Head of caudate nucleus (tissue), 42 donors: ENCODE measurements at regions not wholly inside any gene's neighbourhood (a gene's known extent, or its start where the extent isn't known, plus 50 kb on each side); places are given as distances from the start of the nearest gene placed in this dataset.
"Not testable (repeated sequence)": the region's sequence is repeated elsewhere in the genome, so short reads cannot be mapped to it uniquely, and the experiment has no call there.

Source experiments
- DNase-seq, 42 donors: peaks; one replicate each; pipeline versions ENCODE4 v3.0.0 to v3.0.0-alpha.2; 2020 to 2021; ENCODE audit warnings: mixed read lengths in 7 of 42
- intact Hi-C: fragments of 100-400 bp; cut with DNase I; formaldehyde crosslinking; loops from one replicate; pipeline ENCODE4 v1.15.0; 2022

GRCh38 chr16:65365732-65366715 lies 244.2 kb upstream of the CDH11 start:
- DNase-seq: no peak
- intact Hi-C loops: no loop called here

- DNase-seq, intact Hi-C loops: not testable (repeated sequence)
Measured at GRCh38 chr16:65356721-65357120, 234.9 kb upstream of the CDH11 start.

- no peak for DNase-seq
- intact Hi-C loops: no loop called here
Measured at GRCh38 chr16:65355706-65356105, 233.8 kb upstream of the CDH11 start.

- intact Hi-C loops: no loop called here
- no peak for DNase-seq
Measured at GRCh38 chr16:65353183-65353582, 231.3 kb upstream of the CDH11 start.

- intact Hi-C loops: no loop called here
Measured at GRCh38 chr16:65349626-65350025, 227.8 kb upstream of the CDH11 start.

GRCh38 chr16:65343556-65343955 lies 221.7 kb upstream of the CDH11 start:
- DNase-seq: no peak
- intact Hi-C loops: no loop called here

More at GRCh38 chr16:65349626-65350025, 227.8 kb upstream of the CDH11 start:
- no peak for DNase-seq

- intact Hi-C loops: no loop called here
Measured at GRCh38 chr16:65342231-65342866, 220.5 kb upstream of the CDH11 start.

GRCh38 chr16:65339062-65339461 lies 217.2 kb upstream of the CDH11 start:
- intact Hi-C loops: no loop called here
- DNase-seq: no peak

More at GRCh38 chr16:65342231-65342866, 220.5 kb upstream of the CDH11 start:
- no peak for DNase-seq

GRCh38 chr16:65336160-65336559 lies 214.3 kb upstream of the CDH11 start:
- intact Hi-C loops: no loop called here

GRCh38 chr16:65334081-65334480 lies 212.2 kb upstream of the CDH11 start:
- no peak for DNase-seq
- intact Hi-C loops: no loop called here

More at GRCh38 chr16:65336160-65336559, 214.3 kb upstream of the CDH11 start:
- no peak for DNase-seq

- no peak for DNase-seq
- intact Hi-C loops: no loop called here
Measured at GRCh38 chr16:65333283-65333682, 211.4 kb upstream of the CDH11 start.

- DNase-seq: no peak
- intact Hi-C loops: no loop called here
Measured at GRCh38 chr16:65327346-65327745, 205.5 kb upstream of the CDH11 start.

- intact Hi-C loops: no loop called here
- DNase-seq: no peak
Measured at GRCh38 chr16:65323655-65324237, 201.9 kb upstream of the CDH11 start.

GRCh38 chr16:65319621-65320231 lies 197.9 kb upstream of the CDH11 start:
- no peak for DNase-seq
- intact Hi-C loops: no loop called here

- no peak for DNase-seq
- intact Hi-C loops: no loop called here
Measured at GRCh38 chr16:65318590-65319257, 196.9 kb upstream of the CDH11 start.

GRCh38 chr16:65318138-65318537 lies 196.3 kb upstream of the CDH11 start:
- peak in 2 of 42 donors; percentile 2 to 14 for DNase-seq
- intact Hi-C loops: no loop called here

GRCh38 chr16:65316808-65317207 lies 194.9 kb upstream of the CDH11 start:
- DNase-seq: no peak
- intact Hi-C loops: no loop called here

- intact Hi-C loops: no loop called here
- DNase-seq: no peak
Measured at GRCh38 chr16:65315081-65315780, 193.4 kb upstream of the CDH11 start.
